ENCODE measurements at regions not wholly inside any gene's neighbourhood (a gene's known extent, or its start where the extent isn't known, plus 50 kb on each side); places are given as distances from the start of the nearest gene placed in this dataset.
"Not testable (repeated sequence)": the region's sequence is repeated elsewhere in the genome, so short reads cannot be mapped to it uniquely, and the experiment has no call there.

GRCh38 chr6:76790045-76790796 lies 673.1 kb downstream of the HTR1B start:
- no peak for DNase-seq (ENCODE audit: low read depth, low spot score)
- in situ Hi-C loops (cut with HindIII; ENCODE audit: low pct_unique_long_range_greater_than_20kb, low sequenced_read_pairs), result no loop called here

- DNase-seq (ENCODE audit: low read depth, low spot score), result no peak
- in situ Hi-C loops (cut with HindIII; ENCODE audit: low pct_unique_long_range_greater_than_20kb, low sequenced_read_pairs), result no loop called here
Observed at GRCh38 chr6:76789580-76789979, 673.7 kb downstream of the HTR1B start.

- DNase-seq (ENCODE audit: low read depth, low spot score), result no peak
- in situ Hi-C loops (cut with HindIII; ENCODE audit: low pct_unique_long_range_greater_than_20kb, low sequenced_read_pairs), result no loop called here
Observed at GRCh38 chr6:76788155-76788554, 675.1 kb downstream of the HTR1B start.

- no peak for DNase-seq (ENCODE audit: low read depth, low spot score)
- in situ Hi-C loops (cut with HindIII; ENCODE audit: low pct_unique_long_range_greater_than_20kb, low sequenced_read_pairs), result no loop called here
Observed at GRCh38 chr6:76779068-76779467, 684.2 kb downstream of the HTR1B start.

- DNase-seq (ENCODE audit: low read depth, low spot score), result no peak
- in situ Hi-C loops (cut with HindIII; ENCODE audit: low pct_unique_long_range_greater_than_20kb, low sequenced_read_pairs), result no loop called here
Observed at GRCh38 chr6:76776876-76777275, 686.4 kb downstream of the HTR1B start.

- in situ Hi-C loops (cut with HindIII; ENCODE audit: low pct_unique_long_range_greater_than_20kb, low sequenced_read_pairs), result no loop called here
- no peak for DNase-seq (ENCODE audit: low read depth, low spot score)
Observed at GRCh38 chr6:76774781-76775384, 688.4 kb downstream of the HTR1B start.

GRCh38 chr6:76772951-76773350 lies 690.3 kb downstream of the HTR1B start:
- DNase-seq (ENCODE audit: low read depth, low spot score), result no peak
- in situ Hi-C loops (cut with HindIII; ENCODE audit: low pct_unique_long_range_greater_than_20kb, low sequenced_read_pairs), result no loop called here

- in situ Hi-C loops (cut with HindIII; ENCODE audit: low pct_unique_long_range_greater_than_20kb, low sequenced_read_pairs), result no loop called here
- no peak for DNase-seq (ENCODE audit: low read depth, low spot score)
Observed at GRCh38 chr6:76771059-76771634, 692.1 kb downstream of the HTR1B start.

DNA sequence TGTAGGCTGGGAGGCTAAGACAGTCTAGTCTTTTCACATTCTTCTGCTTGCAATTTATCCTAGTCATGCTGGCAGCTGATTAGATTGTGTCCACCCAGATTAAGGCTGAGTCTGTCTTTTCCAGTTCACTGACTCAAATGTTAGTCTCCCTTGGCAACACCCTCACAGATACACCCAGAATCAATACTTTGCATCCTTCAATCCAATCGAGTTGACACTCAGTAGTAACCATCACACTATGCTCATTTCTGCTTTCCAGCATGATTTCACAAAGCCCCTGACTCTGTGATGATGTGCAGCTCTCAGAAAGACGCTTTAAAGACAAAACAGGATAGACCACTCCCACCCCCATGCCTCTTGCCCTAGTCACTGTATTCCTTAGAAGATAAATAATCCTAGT lies 693.0 kb downstream of the HTR1B start:
- in situ Hi-C loops (cut with HindIII; ENCODE audit: low pct_unique_long_range_greater_than_20kb, low sequenced_read_pairs), result no loop called here
- no peak for DNase-seq (ENCODE audit: low read depth, low spot score)

DNA sequence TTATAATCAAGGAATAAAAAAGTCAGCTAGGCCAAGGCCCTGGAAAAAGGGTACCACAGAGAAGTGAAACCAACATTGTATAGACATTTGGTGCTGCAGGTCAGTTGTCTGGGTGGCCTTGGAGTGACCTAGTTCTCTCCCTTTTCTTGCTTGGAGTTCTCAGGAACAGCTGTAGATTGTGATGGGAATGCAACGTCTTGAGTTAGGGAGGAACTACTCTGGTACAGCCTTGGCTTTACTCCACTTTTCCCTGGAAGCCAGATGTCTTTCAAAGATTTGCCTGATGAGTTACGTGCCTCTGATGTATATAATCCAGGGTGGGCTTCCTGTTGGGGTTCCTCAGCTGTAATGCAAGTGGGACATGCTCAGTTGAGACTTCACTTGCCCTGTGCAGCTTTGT lies 694.7 kb downstream of the HTR1B start:
- DNase-seq (ENCODE audit: low read depth, low spot score), result no peak
- in situ Hi-C loops (cut with HindIII; ENCODE audit: low pct_unique_long_range_greater_than_20kb, low sequenced_read_pairs), result no loop called here

DNA sequence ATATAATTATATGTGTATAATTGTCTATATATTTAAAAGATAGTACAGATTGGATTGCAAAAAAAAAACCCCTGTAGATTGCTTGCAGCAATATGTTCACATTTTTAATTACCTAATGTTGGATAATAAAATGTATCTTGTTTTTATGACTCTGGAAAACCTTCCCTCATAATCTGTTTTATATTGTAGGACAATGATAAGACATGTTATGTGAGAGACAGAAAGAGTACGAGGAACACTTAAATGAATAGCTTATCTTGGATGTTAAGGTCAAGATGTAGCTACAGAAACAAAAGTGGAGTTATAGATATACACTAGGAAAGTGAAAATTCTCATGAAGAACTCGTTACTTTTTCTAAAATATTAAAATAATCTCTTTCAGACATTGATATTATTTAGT lies 691.6 kb upstream of the IMPG1 start:
- in situ Hi-C loops (cut with HindIII; ENCODE audit: low pct_unique_long_range_greater_than_20kb, low sequenced_read_pairs), result no loop called here
- DNase-seq (ENCODE audit: low read depth, low spot score), result no peak

GRCh38 chr6:76752841-76753240 lies 680.4 kb upstream of the IMPG1 start:
- in situ Hi-C loops (cut with HindIII; ENCODE audit: low pct_unique_long_range_greater_than_20kb, low sequenced_read_pairs), result no loop called here
- no peak for DNase-seq (ENCODE audit: low read depth, low spot score)

GRCh38 chr6:76745388-76745787 lies 672.9 kb upstream of the IMPG1 start:
- in situ Hi-C loops (cut with HindIII; ENCODE audit: low pct_unique_long_range_greater_than_20kb, low sequenced_read_pairs); DNase-seq (ENCODE audit: low read depth, low spot score): not testable (repeated sequence)

DNA sequence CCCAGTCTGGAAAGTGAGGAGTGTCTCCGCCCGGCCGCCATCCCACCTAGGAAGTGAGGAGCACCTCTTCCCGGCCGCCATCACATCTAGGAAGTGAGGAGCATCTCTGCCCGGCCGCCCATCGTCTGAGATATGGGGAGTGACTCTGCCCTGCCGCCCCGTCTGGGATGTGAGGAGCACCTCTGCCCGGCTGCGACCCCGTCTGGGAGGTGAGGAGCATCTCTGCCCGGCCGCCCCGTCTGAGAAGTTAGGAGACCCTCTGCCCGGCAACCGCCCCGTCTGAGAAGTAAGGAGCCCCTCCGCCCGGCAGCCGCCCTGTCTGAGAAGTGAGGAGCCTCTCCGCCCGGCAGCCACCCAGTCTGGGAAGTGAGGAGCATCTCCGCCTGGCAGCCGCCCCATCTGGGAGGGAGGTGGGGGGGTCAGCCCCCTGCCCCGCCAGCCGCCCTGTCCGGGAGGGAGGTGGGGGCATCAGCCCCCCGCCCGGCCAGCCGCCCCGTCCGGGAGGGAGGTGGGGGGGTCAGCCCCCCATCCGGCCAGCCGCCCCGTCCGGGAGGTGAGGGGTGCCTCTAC lies 671.8 kb upstream of the IMPG1 start:
- in situ Hi-C loops (cut with HindIII; ENCODE audit: low pct_unique_long_range_greater_than_20kb, low sequenced_read_pairs); DNase-seq (ENCODE audit: low read depth, low spot score): not testable (repeated sequence)

- in situ Hi-C loops (cut with HindIII; ENCODE audit: low pct_unique_long_range_greater_than_20kb, low sequenced_read_pairs), result no loop called here
- no peak for DNase-seq (ENCODE audit: low read depth, low spot score)
Observed at GRCh38 chr6:76742919-76743318, 670.5 kb upstream of the IMPG1 start.

DNA sequence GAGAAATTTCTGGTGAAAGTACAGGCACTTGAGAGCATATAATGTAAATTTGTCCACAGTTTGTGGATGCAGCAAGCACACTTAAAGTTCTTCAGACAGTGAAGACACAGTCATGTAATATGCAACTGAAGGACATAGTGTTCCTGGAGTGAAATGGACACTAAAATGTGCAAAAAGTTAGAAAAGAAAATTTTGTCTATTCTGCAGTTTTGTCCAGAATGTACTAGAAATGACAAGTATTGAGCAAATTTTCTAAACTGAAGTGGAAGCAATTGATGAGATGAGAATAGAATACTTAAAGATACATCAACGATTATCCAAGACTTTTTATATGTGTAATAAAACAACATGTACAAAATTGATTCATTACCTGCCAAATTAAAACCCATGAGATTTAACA lies 647.0 kb upstream of the IMPG1 start:
- no peak for DNase-seq (ENCODE audit: low read depth, low spot score)
- in situ Hi-C loops (cut with HindIII; ENCODE audit: low pct_unique_long_range_greater_than_20kb, low sequenced_read_pairs), result no loop called here

- in situ Hi-C loops (cut with HindIII; ENCODE audit: low pct_unique_long_range_greater_than_20kb, low sequenced_read_pairs), result no loop called here
- DNase-seq (ENCODE audit: low read depth, low spot score), result no peak
Observed at GRCh38 chr6:76708641-76709331, 636.3 kb upstream of the IMPG1 start.

- in situ Hi-C loops (cut with HindIII; ENCODE audit: low pct_unique_long_range_greater_than_20kb, low sequenced_read_pairs), result no loop called here
- DNase-seq (ENCODE audit: low read depth, low spot score), result peak; percentile 11
Observed at GRCh38 chr6:76707630-76708029, 635.2 kb upstream of the IMPG1 start.

Data from SK-MEL-5 (cell line).